ENCODE measurements at regions not wholly inside any gene's neighbourhood (a gene's known extent, or its start where the extent isn't known, plus 50 kb on each side); places are given as distances from the start of the nearest gene placed in this dataset.

GRCh38 chr10:8919280-8919679 is 864.8 kb downstream of the GATA3 start:
- no peak for DNase-seq

GRCh38 chr10:8921568-8921967 is 867.1 kb downstream of the GATA3 start:
- DNase-seq, result no peak

- no peak for DNase-seq
Measured at GRCh38 chr10:8923096-8923495, 868.6 kb downstream of the GATA3 start.

GRCh38 chr10:8927705-8928104 is 873.2 kb downstream of the GATA3 start:
- no peak for DNase-seq

- no peak for DNase-seq
Measured at GRCh38 chr10:8946451-8946850, 892.0 kb downstream of the GATA3 start.

GRCh38 chr10:8950978-8951377 is 896.5 kb downstream of the GATA3 start:
- DNase-seq, result no peak

GRCh38 chr10:8951440-8952089 is 897.1 kb downstream of the GATA3 start:
- no peak for DNase-seq

GRCh38 chr10:8956400-8956799 is 901.9 kb downstream of the GATA3 start:
- no peak for DNase-seq

- DNase-seq, result no peak
Measured at GRCh38 chr10:8962249-8962648, 907.8 kb downstream of the GATA3 start.

GRCh38 chr10:8967061-8967460 is 912.6 kb downstream of the GATA3 start:
- no peak for DNase-seq

- no peak for DNase-seq
Measured at GRCh38 chr10:8969853-8970252, 915.4 kb downstream of the GATA3 start.

GRCh38 chr10:8975535-8975934 is 921.0 kb downstream of the GATA3 start:
- no peak for DNase-seq

- no peak for DNase-seq
Measured at GRCh38 chr10:8978100-8978499, 923.6 kb downstream of the GATA3 start.

- no peak for DNase-seq
Measured at GRCh38 chr10:8979976-8980375, 925.5 kb downstream of the GATA3 start.

GRCh38 chr10:8981277-8981676 is 926.8 kb downstream of the GATA3 start:
- no peak for DNase-seq

- no peak for DNase-seq
Measured at GRCh38 chr10:8985651-8986050, 931.2 kb downstream of the GATA3 start.

GRCh38 chr10:8986975-8987374 is 932.5 kb downstream of the GATA3 start:
- no peak for DNase-seq

GRCh38 chr10:8987712-8988111 is 933.2 kb downstream of the GATA3 start:
- DNase-seq, result no peak

GRCh38 chr10:8990280-8990987 is 935.9 kb downstream of the GATA3 start:
- DNase-seq, result no peak

GRCh38 chr10:8992009-8992408 is 937.5 kb downstream of the GATA3 start:
- no peak for DNase-seq

- DNase-seq, result no peak
Measured at GRCh38 chr10:8993864-8994263, 939.4 kb downstream of the GATA3 start.

- no peak for DNase-seq
Measured at GRCh38 chr10:8998751-8999150, 944.3 kb downstream of the GATA3 start.

GRCh38 chr10:9003122-9003521 is 948.6 kb downstream of the GATA3 start:
- DNase-seq, result no peak

- DNase-seq, result no peak
Measured at GRCh38 chr10:9004736-9005135, 950.2 kb downstream of the GATA3 start.

- no peak for DNase-seq
Measured at GRCh38 chr10:9009505-9009904, 955.0 kb downstream of the GATA3 start.

Data from T-helper 1 cell (primary cell).